DMS114 treated with DMSO at 0.1 percent for 48 hours (cell line): ENCODE measurements at regions not wholly inside any gene's neighbourhood (a gene's known extent, or its start where the extent isn't known, plus 50 kb on each side); places are given as distances from the start of the nearest gene placed in this dataset.

Source experiments
- DNase-seq: peaks from one replicate; lab custom pipeline; 2025; ENCODE audit not compliant: unreplicated experiment; lab: John Stamatoyannopoulos, UW

- no peak for DNase-seq
Measured at GRCh38 chr16:35252356-35252936, 1793.0 kb downstream of the TP53TG3F start.

- no peak for DNase-seq
Measured at GRCh38 chr16:35255186-35255803, 1795.9 kb downstream of the TP53TG3F start.

GRCh38 chr16:35255816-35256215 lies 1796.4 kb downstream of the TP53TG3F start:
- no peak for DNase-seq

- no peak for DNase-seq
Measured at GRCh38 chr16:35258381-35258780, 1799.0 kb downstream of the TP53TG3F start.

- DNase-seq: no peak
Measured at GRCh38 chr16:35295856-35296255, 1836.4 kb downstream of the TP53TG3F start.

GRCh38 chr16:35296962-35297653 lies 1837.7 kb downstream of the TP53TG3F start:
- no peak for DNase-seq

GRCh38 chr16:35298460-35299243 lies 1839.2 kb downstream of the TP53TG3F start:
- DNase-seq: no peak

GRCh38 chr16:35302859-35303258 lies 1843.4 kb downstream of the TP53TG3F start:
- DNase-seq: no peak

- no peak for DNase-seq
Measured at GRCh38 chr16:35305476-35305875, 1846.1 kb downstream of the TP53TG3F start.

- no peak for DNase-seq
Measured at GRCh38 chr16:35306915-35307314, 1847.5 kb downstream of the TP53TG3F start.

- DNase-seq: no peak
Measured at GRCh38 chr16:35308674-35309073, 1849.3 kb downstream of the TP53TG3F start.

- no peak for DNase-seq
Measured at GRCh38 chr16:35310999-35311398, 1851.6 kb downstream of the TP53TG3F start.

GRCh38 chr16:35311475-35311874 lies 1852.1 kb downstream of the TP53TG3F start:
- DNase-seq: no peak

- DNase-seq: no peak
Measured at GRCh38 chr16:35314298-35314697, 1854.9 kb downstream of the TP53TG3F start.

GRCh38 chr16:35319536-35320192 lies 1860.3 kb downstream of the TP53TG3F start:
- DNase-seq: no peak

GRCh38 chr16:35325936-35326335 lies 1866.5 kb downstream of the TP53TG3F start:
- no peak for DNase-seq

- DNase-seq: no peak
Measured at GRCh38 chr16:35339337-35339736, 1879.9 kb downstream of the TP53TG3F start.

- no peak for DNase-seq
Measured at GRCh38 chr16:35342012-35342411, 1882.6 kb downstream of the TP53TG3F start.

- DNase-seq: no peak
Measured at GRCh38 chr16:35344012-35344762, 1884.8 kb downstream of the TP53TG3F start.

GRCh38 chr16:35352431-35352830 lies 1893.0 kb downstream of the TP53TG3F start:
- DNase-seq: no peak
